ENCODE measurements at regions not wholly inside any gene's neighbourhood (a gene's known extent, or its start where the extent isn't known, plus 50 kb on each side); places are given as distances from the start of the nearest gene placed in this dataset.

DNA sequence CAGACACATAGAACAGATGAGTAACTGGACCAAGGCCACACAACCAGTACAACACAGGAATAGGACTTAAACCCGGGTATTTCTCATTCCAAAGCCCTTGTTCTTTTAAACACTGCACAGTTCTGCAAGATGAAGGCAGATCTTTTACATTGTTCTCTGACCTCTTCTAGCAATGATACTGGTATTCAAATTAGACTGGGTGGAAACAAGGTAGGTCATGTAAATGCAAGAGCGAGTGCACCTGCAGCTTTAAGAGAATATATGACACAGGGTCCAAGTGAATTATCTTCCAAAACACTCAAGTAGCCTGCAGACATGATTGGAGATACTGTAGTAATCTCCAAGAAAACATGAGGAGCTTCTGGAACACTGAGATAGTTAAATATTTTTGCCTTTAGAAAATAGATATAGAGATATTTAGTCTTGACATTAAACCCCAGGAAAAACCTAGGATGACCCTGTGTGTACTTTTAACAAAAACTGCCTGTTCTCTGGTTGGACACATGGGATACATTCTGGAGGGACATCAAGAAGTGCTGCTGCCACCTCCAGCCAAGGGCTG, 130.6 kb upstream of the EPB41L4A start:
- TF ChIP-seq, protein P1, sequence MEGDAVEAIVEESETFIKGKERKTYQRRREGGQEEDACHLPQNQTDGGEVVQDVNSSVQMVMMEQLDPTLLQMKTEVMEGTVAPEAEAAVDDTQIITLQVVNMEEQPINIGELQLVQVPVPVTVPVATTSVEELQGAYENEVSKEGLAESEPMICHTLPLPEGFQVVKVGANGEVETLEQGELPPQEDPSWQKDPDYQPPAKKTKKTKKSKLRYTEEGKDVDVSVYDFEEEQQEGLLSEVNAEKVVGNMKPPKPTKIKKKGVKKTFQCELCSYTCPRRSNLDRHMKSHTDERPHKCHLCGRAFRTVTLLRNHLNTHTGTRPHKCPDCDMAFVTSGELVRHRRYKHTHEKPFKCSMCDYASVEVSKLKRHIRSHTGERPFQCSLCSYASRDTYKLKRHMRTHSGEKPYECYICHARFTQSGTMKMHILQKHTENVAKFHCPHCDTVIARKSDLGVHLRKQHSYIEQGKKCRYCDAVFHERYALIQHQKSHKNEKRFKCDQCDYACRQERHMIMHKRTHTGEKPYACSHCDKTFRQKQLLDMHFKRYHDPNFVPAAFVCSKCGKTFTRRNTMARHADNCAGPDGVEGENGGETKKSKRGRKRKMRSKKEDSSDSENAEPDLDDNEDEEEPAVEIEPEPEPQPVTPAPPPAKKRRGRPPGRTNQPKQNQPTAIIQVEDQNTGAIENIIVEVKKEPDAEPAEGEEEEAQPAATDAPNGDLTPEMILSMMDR (IDR thresholded peaks at IDR 0.05), result no peak
- no peak for TF ChIP-seq POLR2AphosphoS5 (IDR thresholded peaks at IDR 0.05)
- no peak for TF ChIP-seq POLR2A (IDR thresholded peaks at IDR 0.05)

Data from stomach (tissue), 4 donors.